Cardiac fibroblast (primary cell): ENCODE measurements at regions not wholly inside any gene's neighbourhood (a gene's known extent, or its start where the extent isn't known, plus 50 kb on each side); places are given as distances from the start of the nearest gene placed in this dataset.

Experiments used
- DNase-seq, 2 donors: peaks; one replicate each; pipeline versions ENCODE4 v3.0.0 to v3.0.0-alpha.2; 2010; ENCODE audit warnings: low read depth in 2 of 2
- H3K4me3 ChIP-seq, 2 donors: replicated peaks in 1 of 2; 1 replicate in 1 of 2; 2 replicates in 1 of 2; pipeline ENCODE4 v1.5.1; 2011; ENCODE audit warnings: low read depth in 2 of 2, low read length in 2 of 2, mild to moderate bottlenecking in 2 of 2, moderate library complexity in 1 of 2
- TF ChIP-seq, protein P1 (sequence below): IDR thresholded peaks from one replicate; pipeline ENCODE4 v1.5.1; 2011; ENCODE audit warnings: low read depth, mild to moderate bottlenecking, low read length, inconsistent platforms

DNA sequence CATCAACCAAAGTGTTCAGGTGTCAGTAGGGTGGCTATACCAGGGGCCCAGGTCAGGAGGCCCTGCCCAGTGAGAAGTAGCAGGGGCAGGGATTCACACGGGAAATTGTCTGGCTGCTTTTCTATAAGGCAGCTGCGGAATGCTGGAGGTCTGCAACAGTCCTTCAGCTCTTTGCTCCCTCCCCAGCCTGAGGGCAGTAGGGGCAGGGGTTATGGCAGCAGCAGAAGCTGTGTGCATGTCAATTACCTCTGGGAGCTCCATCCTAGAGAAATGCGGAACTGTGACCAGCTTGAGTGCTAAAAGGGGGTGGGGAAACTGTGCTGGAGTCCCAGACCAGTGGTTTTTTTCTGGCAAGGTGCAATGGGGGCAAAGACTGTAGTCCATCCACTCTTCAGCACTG lies 810.4 kb downstream of the PCDH7 start:
- no peak overlapping the region for H3K4me3 ChIP-seq
- TF ChIP-seq, protein P1, sequence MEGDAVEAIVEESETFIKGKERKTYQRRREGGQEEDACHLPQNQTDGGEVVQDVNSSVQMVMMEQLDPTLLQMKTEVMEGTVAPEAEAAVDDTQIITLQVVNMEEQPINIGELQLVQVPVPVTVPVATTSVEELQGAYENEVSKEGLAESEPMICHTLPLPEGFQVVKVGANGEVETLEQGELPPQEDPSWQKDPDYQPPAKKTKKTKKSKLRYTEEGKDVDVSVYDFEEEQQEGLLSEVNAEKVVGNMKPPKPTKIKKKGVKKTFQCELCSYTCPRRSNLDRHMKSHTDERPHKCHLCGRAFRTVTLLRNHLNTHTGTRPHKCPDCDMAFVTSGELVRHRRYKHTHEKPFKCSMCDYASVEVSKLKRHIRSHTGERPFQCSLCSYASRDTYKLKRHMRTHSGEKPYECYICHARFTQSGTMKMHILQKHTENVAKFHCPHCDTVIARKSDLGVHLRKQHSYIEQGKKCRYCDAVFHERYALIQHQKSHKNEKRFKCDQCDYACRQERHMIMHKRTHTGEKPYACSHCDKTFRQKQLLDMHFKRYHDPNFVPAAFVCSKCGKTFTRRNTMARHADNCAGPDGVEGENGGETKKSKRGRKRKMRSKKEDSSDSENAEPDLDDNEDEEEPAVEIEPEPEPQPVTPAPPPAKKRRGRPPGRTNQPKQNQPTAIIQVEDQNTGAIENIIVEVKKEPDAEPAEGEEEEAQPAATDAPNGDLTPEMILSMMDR, result no peak
- DNase-seq, result no peak

DNA sequence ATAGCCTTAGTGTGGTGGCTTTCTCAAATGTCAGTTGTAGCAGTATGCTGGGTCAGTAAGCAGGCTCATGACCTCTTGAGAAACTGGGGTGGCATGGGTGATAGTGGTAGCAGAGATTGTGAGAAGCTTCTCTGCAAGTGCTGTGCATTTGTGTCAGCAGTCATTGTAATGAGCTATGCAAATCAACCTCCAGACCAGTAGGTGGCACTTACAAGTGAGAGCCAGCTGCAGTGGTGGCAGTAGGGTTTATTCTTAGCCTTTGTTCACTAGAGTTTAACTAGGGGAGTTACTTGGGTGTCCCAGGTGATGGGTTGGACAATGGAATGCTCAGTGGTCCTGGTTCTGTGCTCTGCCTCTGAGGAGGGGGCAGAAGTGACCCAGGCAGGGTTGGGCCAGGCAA lies 818.7 kb downstream of the PCDH7 start:
- H3K4me3 ChIP-seq, result no peak overlapping the region
- DNase-seq, result no peak
- TF ChIP-seq, protein P1, result no peak

DNA sequence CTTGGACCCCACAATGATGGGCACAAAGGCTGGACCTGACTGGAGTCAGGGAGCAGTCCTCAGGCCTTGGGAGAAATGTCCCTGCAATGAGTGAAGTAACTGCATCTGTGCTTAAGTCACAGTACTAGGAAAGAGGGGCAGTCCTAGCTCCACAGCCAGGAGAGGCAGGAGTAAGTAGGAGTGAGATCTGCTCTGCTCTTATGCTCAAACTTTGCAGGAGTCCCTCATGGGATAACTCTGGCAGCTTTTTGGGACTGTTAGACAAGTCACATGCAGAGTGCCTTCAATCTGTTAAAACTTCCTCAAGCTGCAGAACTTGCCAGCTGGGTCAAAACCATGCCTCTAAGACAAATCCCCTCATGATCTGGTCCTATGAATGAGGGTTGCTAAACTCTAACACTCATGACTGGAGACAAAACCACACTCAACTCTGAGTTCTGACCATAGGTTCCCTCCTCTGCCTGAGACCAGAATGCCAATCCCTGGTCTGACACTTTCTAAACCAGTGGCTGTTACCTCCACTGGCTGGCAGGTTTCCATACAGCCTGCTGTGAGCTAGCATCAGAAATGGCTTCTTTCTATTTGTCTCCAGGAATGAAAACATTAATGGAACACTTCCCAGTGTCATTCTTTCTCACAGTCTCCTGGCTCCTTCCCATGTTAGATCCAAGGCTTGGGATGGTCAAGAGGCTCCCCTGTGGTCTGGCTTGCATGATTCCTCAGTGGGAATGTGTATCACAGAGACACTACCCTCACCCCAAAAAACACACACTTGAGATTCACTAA lies 819.3 kb downstream of the PCDH7 start:
- no peak overlapping the region for H3K4me3 ChIP-seq
- TF ChIP-seq, protein P1, result no peak
- no peak for DNase-seq

DNA sequence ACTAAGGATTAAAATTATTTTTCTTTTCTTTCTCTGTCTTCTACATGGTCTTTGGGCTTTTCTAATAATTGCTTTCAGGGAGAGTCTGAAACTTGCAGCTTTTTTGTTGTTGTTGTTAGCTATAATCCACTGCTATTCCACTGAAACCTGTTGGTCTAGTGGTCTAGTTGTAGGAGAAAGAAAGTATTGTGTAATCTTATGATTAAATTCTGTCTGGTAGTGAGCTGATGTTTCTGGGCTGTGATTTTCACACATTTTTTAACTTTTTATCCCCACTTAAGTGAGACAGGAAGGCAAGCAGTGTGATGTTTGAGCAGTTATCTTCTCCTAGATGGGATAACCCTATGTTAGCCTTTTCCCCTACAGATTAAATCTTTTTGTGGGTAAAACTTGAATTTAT lies 825.2 kb downstream of the PCDH7 start:
- TF ChIP-seq, protein P1, result no peak
- H3K4me3 ChIP-seq, result no peak overlapping the region
- DNase-seq, result no peak

DNA sequence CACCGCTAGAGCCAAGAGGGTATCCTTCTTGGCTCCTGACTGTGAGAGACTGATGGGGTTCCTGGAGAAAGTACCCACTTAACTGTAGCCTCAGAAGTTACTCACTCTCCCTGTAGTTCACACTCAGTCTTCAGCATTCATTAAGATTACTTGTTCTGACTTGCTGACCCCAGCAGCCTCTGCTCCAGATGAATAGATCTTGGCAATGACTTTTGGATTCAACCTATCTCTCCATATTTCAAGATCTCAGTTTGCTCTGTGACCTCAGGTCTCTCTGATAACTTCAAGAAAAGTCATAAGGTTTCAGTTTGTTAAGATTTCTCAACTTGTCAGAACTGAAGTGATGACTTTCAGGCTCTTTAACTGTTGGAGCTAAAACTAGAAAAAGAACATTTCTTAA lies 825.6 kb downstream of the PCDH7 start:
- no peak overlapping the region for H3K4me3 ChIP-seq
- TF ChIP-seq, protein P1, result no peak
- no peak for DNase-seq

DNA sequence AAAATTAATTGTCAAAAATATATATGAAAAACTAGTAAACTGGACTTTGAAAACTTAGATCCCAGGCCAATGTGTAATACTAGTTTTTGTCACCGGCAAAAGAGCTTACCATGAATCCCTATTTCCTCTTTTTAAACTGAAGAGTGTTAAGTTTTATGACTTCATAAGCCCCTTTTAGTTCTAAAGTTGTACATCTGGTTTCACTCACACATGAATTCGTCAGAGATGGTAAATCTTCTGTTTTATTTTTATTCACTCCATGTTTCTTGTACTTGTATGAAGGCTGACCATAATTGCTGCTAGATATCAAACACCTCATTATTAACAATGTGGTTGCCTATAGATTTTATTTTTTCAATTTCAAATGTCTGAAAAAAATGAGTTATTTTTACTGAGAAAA lies 827.9 kb downstream of the PCDH7 start:
- TF ChIP-seq, protein P1, result no peak
- DNase-seq, result no peak
- no peak overlapping the region for H3K4me3 ChIP-seq

DNA sequence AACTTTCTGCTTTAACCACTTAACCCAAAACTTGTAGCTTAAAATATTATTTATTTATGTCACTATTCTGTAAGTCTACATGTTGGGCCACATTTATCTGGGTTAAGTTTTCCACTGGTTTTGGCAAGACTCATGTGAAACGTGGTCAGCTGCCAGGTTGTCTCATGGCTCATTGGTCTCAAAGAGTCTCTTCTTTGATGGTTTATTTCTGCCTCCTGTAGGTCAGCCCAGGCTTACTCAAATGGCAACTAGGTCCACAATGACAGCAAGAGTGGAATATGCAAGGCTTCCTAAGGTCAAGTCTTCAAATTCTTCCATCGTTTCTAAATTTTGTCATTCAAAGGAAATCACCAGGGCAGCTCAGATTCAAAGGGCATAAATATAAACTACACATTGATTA lies 828.7 kb downstream of the PCDH7 start:
- no peak for DNase-seq
- TF ChIP-seq, protein P1, result no peak
- H3K4me3 ChIP-seq, result no peak overlapping the region
